Panc1 (cell line): ENCODE measurements at regions not wholly inside any gene's neighbourhood (a gene's known extent, or its start where the extent isn't known, plus 50 kb on each side); places are given as distances from the start of the nearest gene placed in this dataset.

ENCODE experiments used
- ATAC-seq: fragments of 200-7000 bp; cut with Tn5 transposase; 2 replicates; pipeline ENCODE4 v1.9.1; 2020; ENCODE audit warnings: mild to moderate bottlenecking, moderate library complexity
- BruUV-seq: library from RNA; stranded (reverse); fragments of 400-500 nt; replicated peaks from 2 replicates; lab custom pipeline; 2021; lab: Mats Ljungman, UMichigan
- CTCF ChIA-PET: fragments of 300-600 bp; sonication (Branson Sonifier 250); formaldehyde crosslinking; loops from one replicate; lab custom pipeline; 2022; ENCODE audit warnings: antibody characterized with exemption; lab: Charles Lee
- POLR2A ChIA-PET: fragments of 300-600 bp; sonication (Branson Sonifier 250); formaldehyde crosslinking; loops from one replicate; lab custom pipeline; 2022; ENCODE audit warnings: antibody characterized with exemption; lab: Charles Lee
- DNase-seq: peaks from one replicate; pipeline ENCODE4 v3.0.0-alpha.2; 2010; ENCODE audit warnings: low read depth, low spot score
- H3K27ac ChIP-seq: 2 replicates; pipeline ENCODE4 v1.5.1; 2011; ENCODE audit warnings: mild to moderate bottlenecking, low read length, inconsistent platforms
- H3K27me3 ChIP-seq: fragments of 200-500 bp; sonication (Bioruptor generic); 2 replicates; pipeline ENCODE4 v1.6.0; 2014; ENCODE audit warnings: low read length, inconsistent platforms; ENCODE audit not compliant: control insufficient read depth, insufficient read depth
- H3K36me3 ChIP-seq: fragments of 200-500 bp; sonication (Bioruptor generic); 2 replicates; pipeline ENCODE4 v1.5.1; 2014; ENCODE audit warnings: inconsistent platforms, mild to moderate bottlenecking, low read length, moderate library complexity; ENCODE audit not compliant: control insufficient read depth, insufficient read depth
- H3K4me1 ChIP-seq: 2 replicates; pipeline ENCODE4 v1.5.1; 2011; ENCODE audit warnings: inconsistent platforms, mild to moderate bottlenecking, low read length, moderate library complexity; ENCODE audit not compliant: control insufficient read depth, insufficient read depth
- H3K4me3 ChIP-seq, 2 experiments: 2 replicates each; pipeline ENCODE4 v1.5.1; 2011 to 2012; ENCODE audit warnings: low read depth in 2 of 2, low read length in 2 of 2, mild to moderate bottlenecking in 2 of 2, inconsistent platforms in 1 of 2, moderate library complexity in 1 of 2
- H3K9me3 ChIP-seq: fragments of 200-500 bp; sonication (Bioruptor generic); 2 replicates; pipeline ENCODE4 v1.5.1; 2014; ENCODE audit warnings: low read depth, mild to moderate bottlenecking, inconsistent platforms, low read length, moderate library complexity; ENCODE audit not compliant: control insufficient read depth, insufficient read depth
- POLR2AphosphoS5 ChIP-seq: IDR thresholded peaks from 2 replicates; pipeline ENCODE4 v1.6.1; 2012; ENCODE audit warnings: mild to moderate bottlenecking, low read depth, low read length, moderate library complexity
- SIN3A ChIP-seq: IDR thresholded peaks from 2 replicates; pipeline ENCODE4 v1.6.1; 2012; ENCODE audit warnings: low read depth, mild to moderate bottlenecking, low read length, moderate library complexity, borderline replicate concordance; ENCODE audit not compliant: insufficient read depth
- TCF7L2 ChIP-seq: IDR thresholded peaks from 2 replicates; pipeline ENCODE4 v1.6.1; 2011; ENCODE audit warnings: mild to moderate bottlenecking, low read depth, low read length, inconsistent platforms
- in situ Hi-C: cut with HindIII; loops from 2 replicates; pipeline ENCODE4 v1.10.0; 2016; ENCODE audit warnings: low sequenced_read_pairs, low pct_unique_long_range_greater_than_20kb
- intact Hi-C: fragments of 100-400 bp; cut with micrococcal nuclease; formaldehyde crosslinking; loops from one replicate; pipeline ENCODE4 v1.10.0; 2022; ENCODE audit not compliant: unreplicated experiment
- TF ChIP-seq, protein P1 (sequence below): fragments of 450-650 bp; IDR thresholded peaks from 2 replicates; pipeline ENCODE4 v1.5.1; 2017; ENCODE audit warnings: mild to moderate bottlenecking
- TF ChIP-seq, protein P2 (sequence below), 2 experiments: IDR thresholded peaks; 2 replicates each; pipeline ENCODE4 v1.6.1; 2011 to 2012; ENCODE audit warnings: low read depth in 2 of 2, control low read depth in 1 of 2, low read length in 1 of 2, mild to moderate bottlenecking in 1 of 2, moderate library complexity in 1 of 2; ENCODE audit not compliant: insufficient read depth in 1 of 2

DNA sequence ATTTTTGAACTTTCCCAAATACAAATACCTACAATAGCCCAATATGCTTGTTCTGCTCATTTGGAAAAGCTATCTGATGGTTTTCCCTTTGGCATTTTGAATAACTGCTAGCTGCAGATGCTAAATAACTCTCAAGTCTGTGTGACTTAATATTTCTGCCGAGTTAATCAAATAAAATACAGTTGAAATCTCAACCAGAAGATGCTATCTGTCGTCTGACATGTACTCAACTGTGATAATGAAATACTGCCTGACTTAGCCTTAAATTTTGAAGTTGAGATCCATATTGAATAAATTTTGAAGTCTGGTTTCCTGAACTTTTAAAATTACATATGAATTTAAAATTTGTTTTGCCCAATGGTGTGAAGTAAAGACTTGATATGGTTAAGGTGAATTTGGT, 204.4 kb upstream of the MEX3C start:
- Histone ChIP-seq H3K36me3 (no peaks in the 10 kb centered on the region), H3K27ac (no peak overlapping the region), H3K4me1 (no peaks in the 10 kb centered on the region), H3K4me3 (no peak overlapping the region), H3K9me3 (no peaks in the 10 kb centered on the region), H3K27me3 (no peaks in the 10 kb centered on the region)
- ATAC-seq (no peak), DNase-seq (no peak)
- intact Hi-C loops (no loop called here), in situ Hi-C loops (no loop called here)
- TF ChIP-seq, protein P1, sequence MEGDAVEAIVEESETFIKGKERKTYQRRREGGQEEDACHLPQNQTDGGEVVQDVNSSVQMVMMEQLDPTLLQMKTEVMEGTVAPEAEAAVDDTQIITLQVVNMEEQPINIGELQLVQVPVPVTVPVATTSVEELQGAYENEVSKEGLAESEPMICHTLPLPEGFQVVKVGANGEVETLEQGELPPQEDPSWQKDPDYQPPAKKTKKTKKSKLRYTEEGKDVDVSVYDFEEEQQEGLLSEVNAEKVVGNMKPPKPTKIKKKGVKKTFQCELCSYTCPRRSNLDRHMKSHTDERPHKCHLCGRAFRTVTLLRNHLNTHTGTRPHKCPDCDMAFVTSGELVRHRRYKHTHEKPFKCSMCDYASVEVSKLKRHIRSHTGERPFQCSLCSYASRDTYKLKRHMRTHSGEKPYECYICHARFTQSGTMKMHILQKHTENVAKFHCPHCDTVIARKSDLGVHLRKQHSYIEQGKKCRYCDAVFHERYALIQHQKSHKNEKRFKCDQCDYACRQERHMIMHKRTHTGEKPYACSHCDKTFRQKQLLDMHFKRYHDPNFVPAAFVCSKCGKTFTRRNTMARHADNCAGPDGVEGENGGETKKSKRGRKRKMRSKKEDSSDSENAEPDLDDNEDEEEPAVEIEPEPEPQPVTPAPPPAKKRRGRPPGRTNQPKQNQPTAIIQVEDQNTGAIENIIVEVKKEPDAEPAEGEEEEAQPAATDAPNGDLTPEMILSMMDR: no peak
- no peak for TF ChIP-seq POLR2AphosphoS5
- TF ChIP-seq, protein P2, sequence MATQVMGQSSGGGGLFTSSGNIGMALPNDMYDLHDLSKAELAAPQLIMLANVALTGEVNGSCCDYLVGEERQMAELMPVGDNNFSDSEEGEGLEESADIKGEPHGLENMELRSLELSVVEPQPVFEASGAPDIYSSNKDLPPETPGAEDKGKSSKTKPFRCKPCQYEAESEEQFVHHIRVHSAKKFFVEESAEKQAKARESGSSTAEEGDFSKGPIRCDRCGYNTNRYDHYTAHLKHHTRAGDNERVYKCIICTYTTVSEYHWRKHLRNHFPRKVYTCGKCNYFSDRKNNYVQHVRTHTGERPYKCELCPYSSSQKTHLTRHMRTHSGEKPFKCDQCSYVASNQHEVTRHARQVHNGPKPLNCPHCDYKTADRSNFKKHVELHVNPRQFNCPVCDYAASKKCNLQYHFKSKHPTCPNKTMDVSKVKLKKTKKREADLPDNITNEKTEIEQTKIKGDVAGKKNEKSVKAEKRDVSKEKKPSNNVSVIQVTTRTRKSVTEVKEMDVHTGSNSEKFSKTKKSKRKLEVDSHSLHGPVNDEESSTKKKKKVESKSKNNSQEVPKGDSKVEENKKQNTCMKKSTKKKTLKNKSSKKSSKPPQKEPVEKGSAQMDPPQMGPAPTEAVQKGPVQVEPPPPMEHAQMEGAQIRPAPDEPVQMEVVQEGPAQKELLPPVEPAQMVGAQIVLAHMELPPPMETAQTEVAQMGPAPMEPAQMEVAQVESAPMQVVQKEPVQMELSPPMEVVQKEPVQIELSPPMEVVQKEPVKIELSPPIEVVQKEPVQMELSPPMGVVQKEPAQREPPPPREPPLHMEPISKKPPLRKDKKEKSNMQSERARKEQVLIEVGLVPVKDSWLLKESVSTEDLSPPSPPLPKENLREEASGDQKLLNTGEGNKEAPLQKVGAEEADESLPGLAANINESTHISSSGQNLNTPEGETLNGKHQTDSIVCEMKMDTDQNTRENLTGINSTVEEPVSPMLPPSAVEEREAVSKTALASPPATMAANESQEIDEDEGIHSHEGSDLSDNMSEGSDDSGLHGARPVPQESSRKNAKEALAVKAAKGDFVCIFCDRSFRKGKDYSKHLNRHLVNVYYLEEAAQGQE (IDR thresholded peaks at IDR 0.05; ENCODE audit: insufficient read depth in 1 of 2, low read depth in 2 of 2, low read length in 1 of 2): no peak
- no peak for TF ChIP-seq SIN3A
- TF ChIP-seq TCF7L2: no peak
- no TSS peak for BruUV-seq
- POLR2A ChIA-PET: no interaction called here
- CTCF ChIA-PET: no interaction called here

DNA sequence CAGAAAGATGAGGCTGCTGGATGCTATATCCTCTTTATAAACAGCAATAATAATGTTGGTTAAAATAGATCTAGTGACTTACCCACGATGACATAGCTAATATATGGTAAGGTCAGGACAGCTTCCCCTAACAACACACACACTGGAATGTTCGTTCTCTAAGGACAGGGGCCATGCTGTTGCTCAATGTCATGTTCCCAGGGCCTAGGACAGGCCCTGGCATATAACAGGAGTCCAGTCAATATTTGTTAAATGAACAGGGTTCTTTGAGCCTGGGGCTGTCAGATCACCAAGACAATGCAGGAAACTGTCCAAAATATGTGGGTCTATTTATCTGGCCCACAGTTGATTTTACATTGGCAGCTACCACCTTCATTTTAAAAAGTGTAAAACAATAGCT, 207.1 kb upstream of the MEX3C start:
- H3K4me1 ChIP-seq: no peaks in the 10 kb centered on the region
- no peak overlapping the region for H3K4me3 ChIP-seq
- ChIA-PET CTCF (no interaction called here), POLR2A (no interaction called here)
- BruUV-seq: no TSS peak
- no peaks in the 10 kb centered on the region for H3K36me3 ChIP-seq
- H3K27me3 ChIP-seq: no peaks in the 10 kb centered on the region
- no peak overlapping the region for H3K27ac ChIP-seq
- DNase-seq: no peak
- TF ChIP-seq, protein P1: no peak
- no peak for TF ChIP-seq POLR2AphosphoS5
- TF ChIP-seq, protein P2 (IDR thresholded peaks at IDR 0.05; ENCODE audit: insufficient read depth in 1 of 2, low read depth in 2 of 2, low read length in 1 of 2): no peak
- TF ChIP-seq TCF7L2: no peak
- TF ChIP-seq SIN3A: no peak
- ATAC-seq: no peak
- no peaks in the 10 kb centered on the region for H3K9me3 ChIP-seq
- in situ Hi-C loops (no loop called here), intact Hi-C loops (no loop called here)
